Kidney tubule cell (primary cell): ENCODE measurements at regions not wholly inside any gene's neighbourhood (a gene's known extent, or its start where the extent isn't known, plus 50 kb on each side); places are given as distances from the start of the nearest gene placed in this dataset.

Experiments used
- DNase-seq: peaks from one replicate; pipeline ENCODE4 v3.0.0-alpha.2; 2018; ENCODE audit warnings: low spot score

- no peak for DNase-seq
Measured at GRCh38 chr10:83937161-83937560, 202.1 kb upstream of the GHITM start.

DNA sequence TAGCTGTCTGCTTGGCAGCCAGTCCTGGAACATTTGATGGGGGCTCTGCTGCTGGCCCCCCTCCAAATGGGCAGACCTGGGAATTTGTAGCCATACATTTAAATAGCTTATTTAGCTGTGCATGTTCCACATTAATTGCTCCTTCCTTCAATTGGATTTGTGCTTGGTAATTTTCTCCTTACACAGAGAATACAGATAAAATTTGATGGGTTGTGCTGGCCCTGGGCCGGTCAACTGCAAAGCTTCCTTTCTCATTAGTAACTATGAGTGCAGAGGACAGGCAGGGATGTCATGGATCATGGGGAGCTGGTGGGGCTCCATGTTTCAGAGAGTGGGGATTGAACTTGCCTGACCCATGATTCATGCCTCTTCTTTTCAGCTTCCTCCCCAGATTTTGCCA lies 201.5 kb upstream of the GHITM start:
- DNase-seq, result no peak

GRCh38 chr10:83941189-83941588 lies 198.1 kb upstream of the GHITM start:
- DNase-seq, result no peak

GRCh38 chr10:83942410-83942809 lies 196.9 kb upstream of the GHITM start:
- no peak for DNase-seq

GRCh38 chr10:83943049-83943448 lies 196.3 kb upstream of the GHITM start:
- DNase-seq, result no peak

GRCh38 chr10:83943920-83944319 lies 195.4 kb upstream of the GHITM start:
- no peak for DNase-seq

DNA sequence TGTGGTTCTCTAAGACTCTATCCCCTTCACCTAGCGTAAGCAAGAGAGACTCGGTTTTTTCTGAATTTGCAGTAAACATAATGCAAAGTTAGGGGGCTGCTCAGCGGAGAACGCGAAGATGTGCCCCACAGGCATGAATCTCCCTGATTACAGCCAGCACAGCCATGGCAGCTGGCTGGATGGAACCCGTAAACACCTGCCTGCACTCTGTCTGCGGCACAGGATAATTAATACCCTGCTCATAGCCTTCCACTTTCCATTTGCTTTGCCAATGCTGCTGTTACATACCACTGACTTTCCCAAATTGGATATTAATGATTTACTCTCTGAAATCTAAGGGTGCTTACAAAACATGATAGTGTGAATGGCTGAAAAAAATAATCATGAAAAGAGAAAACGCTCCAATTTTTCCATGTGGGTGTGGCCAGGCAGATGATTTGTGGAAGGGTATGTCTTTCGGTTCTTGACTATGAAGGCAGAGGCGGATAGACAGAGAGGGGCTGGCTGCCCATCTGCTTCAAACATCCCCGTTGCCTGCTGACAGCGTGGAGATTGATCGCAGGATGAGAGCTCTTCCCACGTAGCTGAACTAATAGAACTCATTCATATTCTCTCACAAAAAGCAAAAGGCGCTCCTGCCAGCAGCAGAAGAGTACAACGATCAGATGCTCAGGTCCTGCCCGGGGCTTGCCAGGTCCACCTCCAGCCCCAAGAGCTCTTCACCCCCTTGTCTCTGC lies 193.2 kb upstream of the GHITM start:
- DNase-seq, result no peak

GRCh38 chr10:83952314-83952713 lies 187.0 kb upstream of the GHITM start:
- no peak for DNase-seq

DNA sequence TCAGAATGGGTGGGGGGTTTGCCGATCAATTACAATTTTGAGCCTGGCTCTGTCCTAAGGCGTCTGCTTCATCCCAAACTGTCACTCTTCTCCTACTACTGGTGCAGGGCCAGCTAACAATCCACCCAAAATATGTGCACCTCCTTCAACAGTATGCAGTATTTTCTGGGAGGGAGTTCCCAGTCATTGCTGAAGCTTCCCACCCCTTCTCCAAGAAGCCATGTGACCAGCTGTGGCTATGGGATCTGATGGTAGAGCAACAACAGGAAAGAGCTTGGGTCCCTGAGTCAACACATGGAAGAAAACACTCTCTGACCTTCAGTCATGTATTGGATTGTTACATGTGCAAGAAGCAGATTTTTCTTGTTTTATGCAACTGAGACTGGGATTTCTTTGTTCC lies 185.7 kb upstream of the GHITM start:
- no peak for DNase-seq

- no peak for DNase-seq
Measured at GRCh38 chr10:83954193-83954799, 185.0 kb upstream of the GHITM start.

- no peak for DNase-seq
Measured at GRCh38 chr10:83955406-83955805, 183.9 kb upstream of the GHITM start.

DNA sequence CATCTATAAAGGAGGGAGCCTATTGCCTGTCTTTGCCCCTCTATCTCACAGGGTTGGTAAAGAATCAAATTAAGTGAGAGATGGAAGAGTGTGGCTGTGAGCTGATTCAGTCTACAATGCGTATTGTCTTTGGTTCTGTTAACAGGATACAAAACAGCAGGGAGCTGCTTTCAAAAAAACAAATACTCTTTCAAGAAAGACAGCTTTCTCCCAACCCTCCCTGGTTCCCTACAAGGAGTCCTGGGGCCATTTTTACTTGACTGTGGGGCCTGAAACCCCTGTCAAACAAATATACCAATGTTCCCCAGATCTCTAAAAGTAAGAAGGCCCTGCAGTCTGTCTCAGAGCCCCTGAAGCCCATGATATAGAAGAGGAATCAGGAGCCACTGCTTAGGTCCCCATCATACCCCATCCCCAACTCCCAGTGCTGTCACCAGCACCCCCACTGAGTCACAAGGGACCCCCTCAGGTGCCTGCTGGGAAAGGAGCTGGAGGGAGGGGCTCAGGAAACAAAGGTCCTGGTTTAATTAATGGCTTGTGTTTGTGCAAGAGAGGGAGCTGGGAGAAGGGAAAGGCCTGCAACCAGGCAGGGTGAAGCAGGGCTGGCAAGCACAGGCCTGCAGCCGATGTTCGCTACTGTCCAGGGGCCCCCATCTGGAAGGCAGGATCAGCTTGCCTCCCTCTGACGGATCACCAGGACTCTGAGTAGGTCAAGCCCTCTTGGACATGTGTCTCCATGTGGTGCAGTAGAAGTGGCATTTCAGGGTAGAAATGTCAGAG lies 182.0 kb upstream of the GHITM start:
- no peak for DNase-seq

DNA sequence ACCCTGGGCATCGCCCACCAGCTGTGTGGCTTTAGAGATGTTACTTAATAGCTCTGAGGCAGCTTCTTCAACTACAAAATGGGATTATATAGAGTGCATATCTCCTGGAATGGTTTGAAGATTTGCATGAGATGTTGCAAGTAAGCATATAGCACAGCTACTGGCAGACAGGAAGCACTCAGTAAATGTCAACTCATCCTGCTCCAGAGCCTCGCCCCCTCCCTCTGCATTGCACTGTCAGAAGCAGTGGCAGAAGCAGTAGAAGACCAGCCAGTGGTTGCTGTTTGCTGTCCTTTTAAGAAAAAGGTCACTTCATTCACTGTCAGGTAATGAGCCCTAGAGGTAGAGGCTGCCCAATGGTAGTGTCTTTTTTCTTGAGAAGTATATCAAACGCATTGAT lies 180.0 kb upstream of the GHITM start:
- DNase-seq, result no peak

DNA sequence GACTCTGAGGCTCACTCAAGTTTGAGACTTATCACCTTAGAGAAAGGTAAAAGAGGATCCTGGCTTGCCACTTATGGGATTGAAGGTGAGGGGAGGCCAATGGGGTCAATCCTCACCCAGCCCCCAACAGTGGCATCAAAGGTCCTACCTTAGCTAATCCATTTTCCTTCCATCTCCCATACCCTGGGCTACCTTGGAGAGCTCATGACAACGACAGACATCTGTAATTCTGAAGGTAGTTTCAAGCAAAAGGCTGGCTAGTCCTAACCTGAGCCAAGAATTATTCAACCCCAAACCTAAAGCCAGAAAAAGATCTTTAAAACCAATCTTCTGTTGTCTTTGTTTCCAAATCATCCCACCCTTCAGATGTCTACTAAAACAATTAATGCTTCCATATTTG lies 179.2 kb upstream of the GHITM start:
- no peak for DNase-seq

DNA sequence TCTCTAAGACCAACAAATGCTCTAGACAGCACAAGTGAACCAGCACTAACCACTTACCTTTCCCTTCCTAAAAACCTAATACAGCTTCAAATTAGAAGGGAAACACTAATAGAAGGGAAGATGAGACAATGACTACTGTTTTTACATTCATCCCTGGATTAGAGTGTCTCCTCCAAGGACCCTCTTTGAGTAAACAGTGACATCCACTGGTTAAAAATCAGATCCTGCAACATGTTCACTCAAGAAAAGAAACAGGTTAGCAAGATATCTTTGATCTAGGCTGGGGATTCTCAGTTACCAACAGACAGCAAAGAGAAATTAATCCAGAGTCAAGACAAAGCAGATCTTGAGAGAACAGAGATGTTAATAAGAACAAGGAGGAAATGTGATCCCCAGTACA lies 177.7 kb upstream of the GHITM start:
- no peak for DNase-seq

DNA sequence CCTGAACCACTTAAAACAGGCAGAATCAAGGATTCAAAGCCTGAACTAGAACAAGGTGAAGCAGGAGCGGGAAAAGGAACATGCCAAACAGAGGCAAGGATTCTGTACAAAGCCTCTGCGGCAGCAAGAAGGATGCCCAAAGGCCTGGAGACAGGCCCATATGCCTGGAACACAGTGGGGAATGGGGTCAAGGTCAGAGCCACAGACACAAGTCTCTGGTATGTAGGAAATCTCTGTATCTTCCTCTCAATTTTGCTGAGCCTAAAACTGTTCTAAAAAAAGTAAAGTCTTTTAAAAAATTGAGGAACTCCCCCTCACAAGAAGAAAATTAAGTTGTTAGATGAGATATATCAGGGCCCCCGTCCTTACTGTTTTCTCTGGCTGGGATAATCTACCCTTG lies 175.9 kb upstream of the GHITM start:
- DNase-seq, result no peak

DNA sequence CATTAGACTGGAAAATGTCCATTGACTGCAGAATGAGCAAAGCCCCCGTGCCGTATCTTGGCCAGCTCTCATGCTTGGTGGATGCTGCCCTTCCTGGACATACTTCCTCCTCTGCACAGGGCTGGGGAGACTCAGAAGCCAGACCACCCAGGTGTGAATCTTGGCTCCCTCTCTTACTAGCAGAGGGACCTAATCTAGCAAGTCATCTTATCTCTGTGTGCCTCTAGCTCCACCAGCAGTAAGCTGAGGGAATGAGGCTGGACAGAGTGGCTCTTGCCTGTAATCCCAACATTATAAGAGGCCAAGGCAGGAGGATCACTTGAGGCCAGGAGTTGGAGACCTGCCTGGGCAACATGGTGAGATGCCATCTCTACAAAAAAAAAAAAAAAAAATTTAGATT lies 173.8 kb upstream of the GHITM start:
- DNase-seq, result no peak

DNA sequence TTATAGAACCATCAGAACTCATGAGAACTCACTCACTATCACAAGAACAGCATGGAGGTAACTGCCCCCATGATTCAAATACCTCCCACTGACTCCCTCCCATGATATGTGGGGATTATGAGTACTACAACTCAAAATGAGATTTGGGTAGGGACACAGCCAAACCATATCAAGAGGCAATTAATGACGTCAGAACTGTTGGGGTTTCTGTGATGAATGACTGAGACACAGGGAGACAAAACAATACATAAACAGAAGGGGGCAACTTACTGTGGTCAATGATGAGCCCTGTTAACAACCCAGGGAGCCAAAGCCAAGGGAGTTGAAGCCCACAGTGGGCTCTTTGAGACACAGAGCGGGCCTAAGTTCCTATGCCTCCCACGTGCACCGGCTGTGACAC lies 171.3 kb upstream of the GHITM start:
- no peak for DNase-seq

DNA sequence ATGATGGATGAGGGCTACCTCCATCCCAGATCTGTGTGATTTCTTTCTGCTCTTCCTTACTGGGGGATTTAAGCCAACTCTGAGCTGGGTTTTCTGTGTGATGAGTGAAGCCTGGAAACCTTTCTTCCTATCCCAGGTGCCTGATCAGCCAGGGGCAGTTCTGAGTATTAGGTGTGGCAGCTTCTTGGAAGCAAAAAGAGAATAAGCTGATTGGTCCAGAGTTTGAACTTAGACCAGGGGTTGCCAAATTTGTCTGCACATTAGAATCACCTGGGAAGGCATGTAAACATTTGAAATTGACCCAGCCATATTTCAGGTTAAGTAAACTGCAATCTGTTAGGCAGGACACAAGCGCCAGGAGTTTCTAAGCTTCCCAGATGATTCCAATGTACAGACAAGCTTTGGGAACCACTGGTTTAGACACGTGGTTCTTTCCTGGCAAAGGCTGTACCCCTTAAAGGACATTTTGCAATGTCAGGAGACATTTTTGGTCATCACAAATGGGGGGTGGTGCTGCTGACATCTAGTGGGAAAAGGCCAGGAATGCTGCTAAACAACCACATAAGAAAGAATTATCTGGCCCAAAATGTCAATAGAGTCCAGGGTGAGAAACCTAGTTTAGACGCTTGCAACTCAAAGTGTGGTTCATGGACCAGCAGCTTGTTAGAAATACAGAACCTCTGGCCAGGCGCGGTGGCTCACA lies 160.5 kb upstream of the GHITM start:
- DNase-seq, result no peak

DNA sequence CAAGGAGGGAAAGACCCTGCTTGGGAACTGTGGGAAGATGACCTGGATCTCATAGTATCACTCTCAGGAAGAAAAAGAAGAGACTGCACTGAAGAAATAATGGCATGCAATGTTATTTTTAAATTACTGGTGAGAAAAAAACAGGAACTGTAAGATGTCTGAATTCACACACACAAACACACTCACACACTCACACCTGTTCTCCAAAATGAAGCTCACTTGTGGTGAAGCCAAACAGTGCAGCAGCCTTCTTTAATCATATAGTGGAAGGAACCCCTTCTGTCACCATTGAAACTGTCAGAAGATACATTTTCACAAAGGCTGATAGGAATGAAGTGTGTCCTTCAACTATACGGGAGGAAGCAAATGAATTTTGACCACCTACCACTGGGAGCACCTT lies 156.5 kb upstream of the GHITM start:
- DNase-seq, result no peak

DNA sequence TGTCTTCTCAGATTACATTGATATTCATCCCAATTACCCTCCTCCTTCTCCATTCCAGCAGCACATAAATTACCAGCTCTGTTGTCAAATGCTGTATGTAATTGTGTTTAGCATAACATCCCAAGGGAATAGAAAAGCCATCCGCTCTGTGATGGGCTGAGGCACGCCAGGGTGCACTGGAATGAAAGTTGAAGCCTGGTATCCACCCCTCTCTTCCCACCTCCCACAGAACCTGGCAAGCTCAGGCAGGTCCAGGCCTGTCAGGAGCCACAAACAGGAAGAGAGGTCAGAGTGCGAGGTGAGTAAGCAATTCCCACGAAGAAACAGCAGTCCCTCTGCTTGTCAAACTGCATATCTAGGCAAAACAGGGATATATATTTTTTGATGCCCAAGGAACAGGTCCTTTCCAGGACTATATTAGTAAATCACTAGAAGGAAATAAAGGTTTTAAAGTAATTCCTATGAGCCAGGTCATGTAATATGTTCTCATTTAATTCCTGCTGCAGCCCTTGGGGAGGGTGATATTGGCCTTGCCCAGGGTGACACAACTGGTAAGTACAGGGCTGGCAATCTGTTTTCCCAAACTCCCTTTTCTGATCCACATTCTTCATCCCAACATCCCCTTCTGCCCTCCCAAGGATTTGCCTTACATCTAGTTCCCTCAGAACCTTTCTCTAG lies 155.6 kb upstream of the GHITM start:
- peak; percentile 63 for DNase-seq

DNA sequence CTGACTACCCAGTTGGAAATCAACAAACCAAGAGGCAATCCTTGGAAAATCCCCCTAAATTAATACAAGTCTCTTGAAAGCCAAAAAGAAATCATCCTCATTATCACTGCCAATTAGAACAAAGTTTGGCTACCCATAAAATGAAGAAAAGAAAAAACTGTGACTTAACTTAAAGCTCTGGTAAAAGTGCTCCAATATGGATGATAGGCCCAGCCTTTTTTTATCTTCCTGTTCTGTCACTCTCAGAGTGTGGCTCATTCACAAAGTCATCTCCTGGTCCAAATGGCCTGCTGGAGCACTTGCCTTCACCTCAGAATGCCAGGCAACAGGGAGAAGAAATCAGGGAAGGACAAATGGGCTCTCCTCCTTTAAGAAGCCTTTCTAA lies 155.1 kb upstream of the GHITM start:
- no peak for DNase-seq
